GM10266 (cell line): ENCODE measurements at regions not wholly inside any gene's neighbourhood (a gene's known extent, or its start where the extent isn't known, plus 50 kb on each side); places are given as distances from the start of the nearest gene placed in this dataset.

Source experiments
- DNase-seq: peaks from one replicate; pipeline ENCODE4 v3.0.0; 2012; ENCODE audit errors: extremely low spot score
- CTCF ChIP-seq: IDR thresholded peaks from 2 replicates; pipeline ENCODE4 v1.5.1; 2012; ENCODE audit warnings: mild to moderate bottlenecking, low read depth; ENCODE audit not compliant: control insufficient read depth, insufficient read depth; ENCODE audit errors: missing control alignments

DNA sequence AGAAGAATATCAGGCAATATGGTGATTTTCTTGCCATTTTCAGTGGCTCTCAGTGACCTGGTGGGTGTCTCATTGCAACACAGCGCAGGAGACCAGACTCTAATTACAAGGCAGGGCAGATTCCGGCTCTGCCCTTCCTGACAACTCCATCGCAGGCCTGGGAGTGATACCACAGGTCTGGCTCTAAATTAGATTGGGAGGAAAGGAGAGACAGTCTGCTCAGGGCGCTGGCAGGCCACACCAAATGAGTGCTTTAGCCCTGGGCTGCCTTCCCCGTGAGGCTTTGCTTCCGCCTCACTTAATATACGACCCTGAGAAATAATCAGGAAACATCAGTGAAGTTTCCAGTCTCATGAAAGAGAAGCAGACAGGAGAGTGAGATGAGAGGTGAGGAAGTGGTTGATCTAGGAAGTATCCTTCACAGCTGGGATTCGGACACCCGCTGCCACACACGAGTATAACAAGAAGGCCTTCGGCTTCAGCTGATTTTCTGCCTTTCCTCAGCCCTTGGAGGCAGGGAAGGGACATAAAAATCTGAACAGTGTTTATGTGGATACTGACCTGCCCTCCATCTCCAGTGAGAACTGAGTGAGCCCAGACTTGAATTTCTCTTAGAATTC is 73.7 kb upstream of the PROK2 start:
- TF ChIP-seq CTCF = no peak
- no peak for DNase-seq

DNA sequence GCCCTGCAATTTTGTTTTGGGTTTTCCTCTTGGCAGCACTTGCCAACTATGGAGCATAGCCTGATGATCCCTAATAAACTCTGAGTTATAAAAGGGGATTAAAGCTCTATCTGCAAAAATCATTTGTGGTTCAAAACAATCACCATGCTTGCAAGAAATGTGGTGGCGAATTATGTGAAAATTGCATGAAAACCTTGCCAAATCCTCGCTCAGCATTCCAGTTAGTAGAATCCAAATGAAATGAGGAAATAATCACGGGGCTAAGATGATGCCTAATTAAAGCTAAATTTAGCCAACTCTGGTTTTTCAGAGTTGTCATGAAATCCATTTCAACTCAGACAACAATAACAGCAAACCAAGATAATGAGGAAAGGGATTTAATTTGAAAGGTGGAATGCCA is 73.0 kb upstream of the PROK2 start:
- DNase-seq = no peak
- TF ChIP-seq CTCF = no peak

- TF ChIP-seq CTCF = no peak
Observed at GRCh38 chr3:71854706-71855105, 69.8 kb upstream of the PROK2 start.

GRCh38 chr3:71854096-71854495 is 69.1 kb upstream of the PROK2 start:
- TF ChIP-seq CTCF = no peak
- DNase-seq = no peak

More at GRCh38 chr3:71854706-71855105, 69.8 kb upstream of the PROK2 start:
- DNase-seq = no peak

- TF ChIP-seq CTCF = no peak
- no peak for DNase-seq
Observed at GRCh38 chr3:71851878-71852277, 66.9 kb upstream of the PROK2 start.

DNA sequence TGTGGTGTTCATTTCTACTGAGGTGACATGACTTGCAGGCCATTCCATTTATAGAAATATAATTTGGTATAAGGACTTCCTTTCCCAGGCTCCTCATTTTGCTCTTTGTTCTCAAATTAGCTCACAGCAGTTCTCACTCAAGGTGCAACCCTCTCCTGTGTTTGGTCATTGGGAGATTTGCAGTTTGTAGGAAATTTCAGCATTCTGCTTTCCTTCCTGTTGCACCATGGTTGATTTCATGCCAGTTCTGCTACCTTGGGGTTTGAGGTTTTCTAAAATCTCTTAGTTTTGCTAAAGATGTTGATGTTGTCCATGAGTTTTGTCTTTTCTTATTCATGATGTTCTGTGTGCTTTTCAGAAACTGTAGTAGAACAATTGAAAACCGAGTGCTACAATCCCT is 65.7 kb upstream of the PROK2 start:
- no peak for TF ChIP-seq CTCF
- no peak for DNase-seq

DNA sequence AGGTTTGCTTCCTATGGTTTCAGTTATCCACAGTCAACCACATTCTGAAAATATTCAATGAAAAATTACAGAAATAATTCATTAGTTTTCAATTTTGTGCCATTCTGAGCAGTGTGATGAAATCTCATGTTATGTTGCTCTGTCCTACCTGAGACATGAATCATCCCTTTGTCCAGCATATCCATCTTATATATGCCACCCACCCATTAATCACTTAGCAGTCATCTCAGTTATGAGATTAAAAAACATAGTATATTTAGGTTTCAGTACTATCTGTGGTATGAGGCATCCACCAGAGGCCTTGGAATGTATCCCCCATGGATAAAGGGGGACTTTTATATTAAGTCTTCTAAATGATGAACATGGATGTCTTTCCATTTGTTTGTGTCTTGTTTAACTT is 64.7 kb upstream of the PROK2 start:
- DNase-seq = no peak
- no peak for TF ChIP-seq CTCF
